Sigmoid colon (tissue), 4 donors: ENCODE measurements at regions not wholly inside any gene's neighbourhood (a gene's known extent, or its start where the extent isn't known, plus 50 kb on each side); places are given as distances from the start of the nearest gene placed in this dataset.

Experiments used
- EP300 ChIP-seq, 4 donors: sonication (generic); formaldehyde crosslinking; IDR thresholded peaks; one replicate each; pipeline ENCODE4 v1.6.1; 2017; ENCODE audit warnings: antibody characterized with exemption in 4 of 4
- POLR2A ChIP-seq, 2 donors: fragments of 450-650 bp; IDR thresholded peaks; one replicate each; pipeline ENCODE4 v1.6.1; 2016; ENCODE audit warnings: antibody characterized with exemption in 2 of 2, mild to moderate bottlenecking in 2 of 2, moderate library complexity in 2 of 2
- TF ChIP-seq, protein P1 (sequence below), 4 experiments: fragments of 450-650 bp in 3 of 4; fragments of 200-600 bp in 1 of 4; IDR thresholded peaks; one replicate each; pipeline ENCODE4 v1.5.1; 2016 to 2019; ENCODE audit warnings: antibody characterized with exemption in 4 of 4, mild to moderate bottlenecking in 3 of 4, moderate library complexity in 2 of 4

DNA sequence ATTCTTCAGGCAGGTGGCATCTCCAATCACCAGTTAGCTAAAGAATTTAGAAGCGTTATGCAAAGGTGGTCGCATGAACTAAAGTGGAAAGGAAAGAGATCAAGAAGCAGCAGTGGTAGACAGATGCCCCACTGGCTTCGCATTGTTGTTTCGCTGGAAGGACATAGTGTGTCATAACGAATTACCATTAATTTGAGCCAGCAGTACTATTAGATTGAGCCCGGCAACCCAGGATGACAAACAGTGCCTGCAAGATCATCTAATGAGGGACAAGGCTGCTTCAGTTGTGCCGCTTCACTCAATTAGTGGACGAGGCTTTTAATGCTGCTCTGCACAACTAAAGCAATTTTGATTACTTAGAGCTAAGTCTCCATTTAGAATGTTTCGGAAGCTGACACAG, 274.5 kb upstream of the SOX5 start:
- TF ChIP-seq, protein P1, sequence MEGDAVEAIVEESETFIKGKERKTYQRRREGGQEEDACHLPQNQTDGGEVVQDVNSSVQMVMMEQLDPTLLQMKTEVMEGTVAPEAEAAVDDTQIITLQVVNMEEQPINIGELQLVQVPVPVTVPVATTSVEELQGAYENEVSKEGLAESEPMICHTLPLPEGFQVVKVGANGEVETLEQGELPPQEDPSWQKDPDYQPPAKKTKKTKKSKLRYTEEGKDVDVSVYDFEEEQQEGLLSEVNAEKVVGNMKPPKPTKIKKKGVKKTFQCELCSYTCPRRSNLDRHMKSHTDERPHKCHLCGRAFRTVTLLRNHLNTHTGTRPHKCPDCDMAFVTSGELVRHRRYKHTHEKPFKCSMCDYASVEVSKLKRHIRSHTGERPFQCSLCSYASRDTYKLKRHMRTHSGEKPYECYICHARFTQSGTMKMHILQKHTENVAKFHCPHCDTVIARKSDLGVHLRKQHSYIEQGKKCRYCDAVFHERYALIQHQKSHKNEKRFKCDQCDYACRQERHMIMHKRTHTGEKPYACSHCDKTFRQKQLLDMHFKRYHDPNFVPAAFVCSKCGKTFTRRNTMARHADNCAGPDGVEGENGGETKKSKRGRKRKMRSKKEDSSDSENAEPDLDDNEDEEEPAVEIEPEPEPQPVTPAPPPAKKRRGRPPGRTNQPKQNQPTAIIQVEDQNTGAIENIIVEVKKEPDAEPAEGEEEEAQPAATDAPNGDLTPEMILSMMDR (IDR thresholded peaks at IDR 0.05) = no peak
- TF ChIP-seq POLR2A (IDR thresholded peaks at IDR 0.05) (no peak), EP300 (IDR thresholded peaks at IDR 0.05) (no peak)
